ENCODE measurements at regions not wholly inside any gene's neighbourhood (a gene's known extent, or its start where the extent isn't known, plus 50 kb on each side); places are given as distances from the start of the nearest gene placed in this dataset.

DNA sequence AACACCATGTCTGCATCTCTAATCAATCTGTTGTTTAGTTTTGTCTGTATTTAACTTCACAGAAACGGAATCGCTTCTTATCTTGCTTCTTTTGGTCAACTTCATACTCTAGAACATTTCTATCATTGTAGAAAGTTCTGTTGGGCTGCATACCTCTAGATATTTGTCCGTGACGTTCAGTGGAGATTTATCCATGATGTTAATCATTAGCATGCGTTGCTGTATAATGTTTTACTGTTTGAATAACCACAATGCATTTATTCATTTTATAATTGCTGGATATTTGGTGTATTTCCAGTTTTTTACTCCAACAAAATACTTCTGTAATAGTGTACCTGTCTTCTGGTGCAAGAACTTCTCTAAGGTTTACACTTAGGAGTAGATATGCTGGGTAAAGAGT is 96.2 kb upstream of the GDNF start:
- TF ChIP-seq, protein P1, sequence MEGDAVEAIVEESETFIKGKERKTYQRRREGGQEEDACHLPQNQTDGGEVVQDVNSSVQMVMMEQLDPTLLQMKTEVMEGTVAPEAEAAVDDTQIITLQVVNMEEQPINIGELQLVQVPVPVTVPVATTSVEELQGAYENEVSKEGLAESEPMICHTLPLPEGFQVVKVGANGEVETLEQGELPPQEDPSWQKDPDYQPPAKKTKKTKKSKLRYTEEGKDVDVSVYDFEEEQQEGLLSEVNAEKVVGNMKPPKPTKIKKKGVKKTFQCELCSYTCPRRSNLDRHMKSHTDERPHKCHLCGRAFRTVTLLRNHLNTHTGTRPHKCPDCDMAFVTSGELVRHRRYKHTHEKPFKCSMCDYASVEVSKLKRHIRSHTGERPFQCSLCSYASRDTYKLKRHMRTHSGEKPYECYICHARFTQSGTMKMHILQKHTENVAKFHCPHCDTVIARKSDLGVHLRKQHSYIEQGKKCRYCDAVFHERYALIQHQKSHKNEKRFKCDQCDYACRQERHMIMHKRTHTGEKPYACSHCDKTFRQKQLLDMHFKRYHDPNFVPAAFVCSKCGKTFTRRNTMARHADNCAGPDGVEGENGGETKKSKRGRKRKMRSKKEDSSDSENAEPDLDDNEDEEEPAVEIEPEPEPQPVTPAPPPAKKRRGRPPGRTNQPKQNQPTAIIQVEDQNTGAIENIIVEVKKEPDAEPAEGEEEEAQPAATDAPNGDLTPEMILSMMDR (conservative IDR thresholded peaks at IDR 0.05 in 1 of 2, IDR thresholded peaks at IDR 0.05 in 1 of 2; ENCODE audit: low read depth in 1 of 2, low read length in 2 of 2), result no peak
- no peak for TF ChIP-seq EZH2 (IDR thresholded peaks at IDR 0.05; ENCODE audit: low read length, missing control alignments)
